CD1c-positive myeloid dendritic cell (primary cell): ENCODE measurements at regions not wholly inside any gene's neighbourhood (a gene's known extent, or its start where the extent isn't known, plus 50 kb on each side); places are given as distances from the start of the nearest gene placed in this dataset.
A peak's percentile ranks its signal among the peaks of the same experiment; 100 is the strongest.

ENCODE experiments used
- DNase-seq: peaks from one replicate; pipeline ENCODE4 v3.0.0-alpha.2; 2016; ENCODE audit errors: extremely low spot score

DNA sequence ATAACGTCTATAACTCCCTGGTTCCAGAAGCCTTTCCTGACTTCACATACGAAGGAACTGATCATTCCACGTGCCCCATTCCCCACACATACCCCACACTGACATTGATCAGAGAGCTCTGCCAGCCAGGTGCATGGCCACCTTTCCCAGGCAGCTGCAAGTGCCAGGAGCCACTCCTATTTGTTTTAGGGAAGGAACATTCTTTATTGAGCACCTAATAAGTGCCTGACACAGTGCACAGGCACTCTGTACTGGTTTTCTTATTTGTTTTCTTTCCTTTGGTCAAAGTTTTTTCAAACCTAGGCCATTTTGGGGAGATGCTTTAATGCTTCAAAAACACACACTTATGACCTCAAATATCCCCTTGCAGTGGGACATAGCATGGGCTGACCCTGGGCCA, 50.0 kb downstream of the PITPNM2 start:
- DNase-seq = no peak

DNA sequence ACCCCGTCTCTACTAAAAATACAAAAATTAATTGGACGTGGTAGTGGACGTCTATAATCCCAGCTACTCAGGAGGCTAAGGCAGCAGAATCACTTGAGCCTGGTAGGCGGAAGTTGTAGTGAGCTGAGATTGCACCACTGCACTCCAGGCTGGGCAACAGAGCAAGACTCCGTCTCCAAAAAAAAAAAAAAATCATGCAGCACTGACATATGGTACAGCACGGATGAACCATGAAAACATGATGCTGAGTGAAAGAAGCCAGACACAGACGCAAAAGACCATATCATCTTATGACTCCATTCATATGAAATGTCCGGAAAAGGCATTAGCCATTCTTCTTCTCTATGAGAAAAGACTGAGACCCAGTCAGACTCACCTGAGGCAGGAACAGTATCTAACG, 50.4 kb downstream of the PITPNM2 start:
- DNase-seq = no peak

DNA sequence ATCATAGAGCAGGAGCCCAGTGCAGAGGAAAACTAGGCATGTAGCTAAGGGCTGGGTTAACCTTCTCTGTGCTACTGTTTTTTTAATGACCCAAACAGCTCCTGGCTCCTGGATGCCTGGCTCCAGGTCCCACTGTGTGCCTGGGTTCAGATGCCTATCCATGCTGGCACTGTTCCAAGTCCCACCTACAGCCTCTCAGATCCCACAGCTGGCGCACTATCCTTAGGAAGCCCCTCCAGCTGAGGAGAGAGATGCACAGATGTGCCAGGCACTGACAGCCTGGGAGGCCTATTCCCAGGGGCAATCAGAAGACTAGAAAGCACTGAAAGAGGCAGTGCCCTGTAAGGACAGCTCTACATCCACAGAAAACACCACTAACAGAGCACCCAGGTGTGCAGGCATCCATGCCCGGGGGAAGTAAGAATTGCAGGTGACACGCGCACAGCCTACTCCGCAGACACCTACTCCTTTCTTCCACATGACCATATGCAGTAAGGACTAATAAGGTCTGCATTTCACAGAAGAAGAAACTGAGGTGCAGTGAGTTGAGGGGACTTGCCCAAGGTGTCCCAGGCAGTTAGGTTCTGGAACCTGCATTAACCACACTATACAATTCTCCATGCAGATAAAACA, 51.2 kb downstream of the PITPNM2 start:
- DNase-seq = no peak

DNA sequence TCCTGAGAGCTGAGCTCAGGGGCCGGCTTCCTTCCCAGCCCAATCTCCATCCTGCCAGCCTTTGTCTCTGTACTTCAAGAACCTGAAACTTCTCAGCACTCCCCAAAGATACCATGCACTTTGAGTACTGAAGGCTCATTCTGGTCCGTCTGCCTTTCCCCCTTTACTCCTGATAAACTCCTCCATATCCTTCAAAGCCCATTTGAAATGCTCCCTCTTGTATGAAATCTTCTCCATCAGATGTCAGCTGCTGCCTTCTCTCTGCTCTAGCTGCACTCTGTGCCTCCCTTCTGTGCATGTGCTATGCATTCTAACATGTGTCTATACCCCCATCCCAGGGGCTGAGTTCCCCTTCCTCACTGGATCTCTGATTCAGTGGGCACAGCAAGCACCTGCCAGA, 52.1 kb downstream of the PITPNM2 start:
- DNase-seq = no peak

DNA sequence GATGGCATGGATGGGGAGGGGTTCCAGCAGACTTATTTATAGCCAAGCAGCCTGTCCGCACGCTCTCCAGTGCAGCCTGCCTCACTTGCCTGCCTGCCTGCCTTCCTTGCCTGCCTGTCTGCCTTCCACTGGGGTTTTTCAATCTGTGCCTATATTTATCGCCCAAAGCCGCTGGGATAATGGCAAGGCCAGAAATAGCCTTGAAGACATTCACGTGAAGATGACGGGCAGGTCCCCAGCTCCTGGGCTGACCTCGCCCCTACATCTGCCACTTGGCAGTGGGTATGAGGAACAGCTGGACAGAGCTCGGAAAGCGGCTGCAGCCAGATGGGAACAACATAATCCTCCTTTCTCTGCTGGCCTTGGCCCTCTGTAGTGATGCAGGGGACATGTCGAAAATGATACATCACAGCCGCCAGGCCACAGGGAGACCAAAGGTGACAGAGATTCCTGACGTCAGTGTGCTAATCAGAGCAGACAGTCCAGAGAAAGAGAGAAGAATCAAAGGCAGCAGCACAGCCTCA, 53.3 kb downstream of the PITPNM2 start:
- DNase-seq = no peak

DNA sequence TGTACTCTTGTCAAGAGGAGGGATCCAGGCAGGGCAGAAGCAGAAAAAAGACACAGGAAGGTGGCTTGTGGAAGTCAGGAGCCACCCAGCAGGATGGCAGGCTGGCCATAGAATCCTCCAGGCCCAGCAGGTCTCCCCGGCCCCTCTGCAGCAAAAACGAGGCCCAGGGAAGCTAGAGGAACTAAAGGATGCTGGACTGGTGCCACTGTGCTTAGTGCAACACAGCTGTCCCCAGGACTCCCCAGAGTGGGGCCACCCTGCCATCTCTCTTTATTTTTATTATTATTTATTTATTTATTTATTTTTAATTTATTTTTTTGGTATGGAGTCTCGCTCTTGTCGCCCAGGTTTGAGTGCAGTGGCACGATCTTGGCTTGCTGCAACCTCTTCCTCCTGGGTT, 54.1 kb downstream of the PITPNM2 start:
- DNase-seq = no peak

DNA sequence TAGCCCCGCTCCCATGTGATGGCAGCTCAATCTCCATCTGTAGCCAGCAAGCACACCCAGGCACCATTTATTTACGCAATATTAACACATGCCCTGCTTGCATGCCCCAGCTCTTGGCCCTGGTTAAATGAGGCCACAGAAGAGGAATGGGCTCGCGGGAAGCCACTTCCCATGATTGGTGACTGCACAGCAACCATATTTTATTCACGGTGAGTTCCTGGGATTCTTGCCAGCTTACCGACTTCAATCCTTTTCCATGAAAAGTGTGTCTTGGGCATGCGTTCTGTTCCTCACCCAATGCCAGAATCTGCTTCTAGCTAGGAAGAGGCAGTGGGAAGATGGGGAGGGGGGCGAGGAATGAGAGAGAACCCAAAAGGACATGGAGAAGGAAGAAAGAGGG, 54.7 kb downstream of the PITPNM2 start:
- no peak for DNase-seq

DNA sequence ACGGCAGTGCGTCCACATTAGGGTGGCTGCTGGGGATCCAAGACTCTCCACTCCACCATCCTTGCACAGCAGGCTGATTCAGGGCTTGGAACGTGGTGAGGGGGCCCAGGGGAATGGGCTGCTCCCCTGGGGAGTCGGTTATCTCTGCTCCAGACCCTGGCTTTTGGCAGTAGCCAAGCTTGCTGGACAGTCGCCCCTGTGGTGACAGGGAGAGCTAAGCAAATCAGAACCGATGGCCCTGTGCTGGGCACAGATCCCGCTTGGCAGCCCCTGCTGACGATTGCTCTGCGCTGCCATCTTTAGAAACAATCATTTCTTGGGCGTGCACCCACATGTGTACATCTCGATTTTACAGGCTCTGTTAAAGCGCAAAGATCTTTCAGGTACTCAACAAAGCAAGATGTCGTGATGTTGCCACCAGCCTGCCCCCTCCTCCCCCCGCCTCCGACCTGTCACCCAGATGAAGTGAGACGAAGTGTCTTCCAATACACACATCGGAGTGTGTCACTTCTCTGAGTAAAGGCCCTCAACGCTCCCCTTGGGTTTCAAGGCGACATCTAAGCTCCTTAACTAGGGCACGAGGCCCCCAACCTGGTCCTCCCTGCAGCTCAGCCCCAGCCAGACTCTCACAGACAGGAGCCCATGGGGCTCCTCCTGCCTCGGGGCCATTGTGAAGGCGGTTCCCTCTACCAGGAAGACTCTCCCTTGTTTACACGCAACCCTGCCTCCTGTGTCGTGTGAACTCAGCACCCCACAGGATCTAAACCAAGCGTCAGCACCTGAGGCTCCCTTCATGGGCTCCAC, 55.6 kb downstream of the PITPNM2 start:
- DNase-seq = no peak

DNA sequence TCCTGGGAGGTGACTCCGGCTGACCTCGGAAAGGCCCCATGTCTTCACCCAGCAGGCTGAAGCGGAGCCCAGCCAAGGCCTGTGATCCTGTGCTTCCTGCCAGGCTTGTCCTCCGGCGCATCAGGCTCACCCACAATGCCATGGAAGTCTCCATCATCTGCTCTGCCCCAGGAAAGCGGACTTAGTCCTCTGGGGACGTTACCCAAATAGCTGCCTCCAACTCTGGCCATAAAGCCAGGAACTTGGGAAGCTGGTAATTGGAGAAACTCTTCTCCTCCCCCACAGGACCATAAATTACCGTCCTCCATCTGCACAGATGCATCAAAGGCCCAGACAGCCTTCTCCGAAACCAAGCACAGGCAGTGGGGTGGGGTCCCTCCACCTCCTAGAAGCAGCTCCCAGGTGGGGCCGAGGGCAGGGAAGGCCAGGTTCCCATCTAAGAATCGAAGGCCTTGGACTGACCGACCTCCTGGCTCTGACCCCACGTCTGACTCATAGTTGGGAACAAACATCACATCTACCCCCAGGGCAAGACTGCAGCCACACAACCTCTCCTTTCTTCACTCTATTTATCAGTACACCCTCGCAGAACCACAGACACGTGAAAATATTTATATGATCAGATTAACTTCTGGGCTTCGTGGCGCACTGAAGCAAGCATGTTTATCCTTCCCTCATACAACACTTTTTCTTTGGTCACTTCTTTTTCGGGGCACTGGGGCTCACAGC, 56.4 kb downstream of the PITPNM2 start:
- no peak for DNase-seq

DNA sequence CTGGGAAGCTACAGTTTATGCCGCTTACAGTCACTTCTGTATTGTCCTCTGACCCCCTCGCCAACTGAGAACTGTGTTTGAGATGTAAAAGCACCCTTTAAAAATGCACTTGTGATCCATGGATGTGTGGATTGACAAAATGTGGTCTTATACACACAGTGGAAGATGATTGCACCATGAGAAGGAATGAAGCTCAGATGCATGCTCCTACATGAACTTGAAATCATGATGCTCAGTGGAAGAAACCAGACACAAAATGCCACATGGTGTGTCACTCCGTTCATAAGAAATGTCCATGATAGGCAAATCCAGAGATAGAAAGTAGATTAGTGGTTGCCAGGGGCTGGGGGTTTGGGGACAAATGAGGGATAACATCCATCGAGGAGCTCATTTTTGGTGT, 58.0 kb downstream of the PITPNM2 start:
- no peak for DNase-seq

DNA sequence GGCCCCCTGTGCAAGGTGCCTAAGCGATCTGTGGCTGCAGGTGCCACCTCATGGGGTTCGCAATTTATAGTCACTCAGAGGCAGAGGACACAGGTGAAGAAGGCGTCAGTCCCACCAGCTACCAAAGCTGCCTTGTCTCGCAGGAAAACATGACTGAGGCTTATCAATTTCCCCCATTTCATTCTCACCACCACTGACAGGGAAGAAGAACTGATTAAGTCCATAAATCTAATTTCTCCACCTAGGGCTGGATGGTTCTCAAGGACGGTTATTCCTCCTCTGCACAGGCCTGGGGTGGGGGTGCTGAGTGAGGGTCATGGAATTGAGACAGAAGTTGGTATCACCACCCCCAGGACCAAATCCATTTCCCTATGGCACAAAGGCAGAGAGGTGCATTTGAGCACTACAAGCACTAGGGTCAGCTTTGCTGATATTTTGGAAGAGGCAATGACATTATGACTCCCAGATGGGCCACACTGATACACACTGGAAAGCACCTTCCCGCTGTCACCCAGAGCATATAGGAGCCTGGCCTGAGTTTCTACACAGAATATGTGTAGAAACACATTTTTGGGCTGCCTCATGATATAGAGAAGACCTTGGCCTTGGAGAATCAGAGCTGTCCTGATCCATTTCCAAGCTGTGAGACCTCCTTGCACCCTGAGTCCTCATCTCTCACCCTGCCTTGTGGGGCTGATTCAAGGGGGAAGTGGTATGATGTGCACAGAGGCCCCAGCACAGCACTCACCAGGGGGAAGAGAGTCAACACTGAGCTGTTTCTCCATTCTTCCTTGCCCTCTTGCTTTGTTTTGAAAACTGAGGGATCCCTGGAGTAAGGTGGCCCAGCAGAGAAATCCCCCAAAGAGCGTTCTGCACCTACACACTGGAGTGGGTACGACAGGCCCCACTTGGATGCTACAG, 59.4 kb downstream of the PITPNM2 start:
- DNase-seq = no peak

DNA sequence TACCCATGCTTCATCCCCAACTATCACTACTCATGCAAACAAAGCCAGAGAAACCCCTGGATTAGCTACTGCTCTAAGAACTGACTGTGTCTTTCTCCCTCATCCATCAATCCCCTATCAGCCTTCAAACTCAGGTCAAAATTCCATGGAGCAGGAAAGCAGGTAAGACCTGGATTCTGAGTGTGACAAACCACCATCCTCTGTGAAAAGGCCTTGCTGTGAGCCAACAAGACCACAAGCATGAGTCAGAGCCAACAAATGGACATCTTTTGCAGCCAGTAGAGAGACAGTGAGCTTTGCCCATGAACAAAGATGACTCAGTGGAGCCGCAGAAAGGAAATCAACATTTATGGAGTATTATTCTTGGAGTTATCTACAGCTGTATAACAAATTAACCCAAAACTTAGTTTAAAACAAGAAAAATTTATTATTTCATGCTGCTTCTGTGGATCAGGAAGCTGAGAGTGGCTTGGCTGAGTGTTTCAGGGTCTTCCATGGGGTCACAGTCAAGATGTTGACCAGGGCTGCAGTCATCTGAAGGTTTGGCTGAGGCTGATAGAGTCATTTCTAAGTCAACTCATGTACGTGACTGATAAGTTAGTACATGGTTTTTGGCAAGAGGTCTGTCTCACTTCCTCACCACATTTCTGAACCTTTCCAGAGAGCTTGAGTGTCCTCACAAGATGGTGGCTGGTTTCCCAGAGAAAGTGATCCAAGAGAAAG, 61.1 kb downstream of the PITPNM2 start:
- peak; percentile 22 for DNase-seq

DNA sequence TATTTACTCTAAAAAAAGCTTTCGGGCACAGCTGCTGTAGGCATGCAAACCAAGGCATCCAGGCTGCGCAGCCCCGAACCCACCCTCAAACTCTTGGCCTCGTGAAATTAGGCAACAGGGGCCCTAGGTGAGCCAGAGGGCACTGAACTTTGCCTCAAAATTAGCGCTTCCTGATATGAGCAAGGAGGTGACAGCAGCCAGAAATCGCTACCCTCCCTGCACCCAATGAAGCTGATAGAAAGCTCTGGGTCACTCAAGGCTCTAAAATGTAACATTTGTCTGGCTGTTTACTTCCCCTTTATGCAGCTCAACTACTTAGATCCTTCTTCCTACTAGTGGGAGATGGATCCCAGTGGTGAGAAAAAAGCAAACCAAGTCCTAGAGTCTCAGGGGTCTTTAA, 61.8 kb downstream of the PITPNM2 start:
- DNase-seq = peak; percentile 60

DNA sequence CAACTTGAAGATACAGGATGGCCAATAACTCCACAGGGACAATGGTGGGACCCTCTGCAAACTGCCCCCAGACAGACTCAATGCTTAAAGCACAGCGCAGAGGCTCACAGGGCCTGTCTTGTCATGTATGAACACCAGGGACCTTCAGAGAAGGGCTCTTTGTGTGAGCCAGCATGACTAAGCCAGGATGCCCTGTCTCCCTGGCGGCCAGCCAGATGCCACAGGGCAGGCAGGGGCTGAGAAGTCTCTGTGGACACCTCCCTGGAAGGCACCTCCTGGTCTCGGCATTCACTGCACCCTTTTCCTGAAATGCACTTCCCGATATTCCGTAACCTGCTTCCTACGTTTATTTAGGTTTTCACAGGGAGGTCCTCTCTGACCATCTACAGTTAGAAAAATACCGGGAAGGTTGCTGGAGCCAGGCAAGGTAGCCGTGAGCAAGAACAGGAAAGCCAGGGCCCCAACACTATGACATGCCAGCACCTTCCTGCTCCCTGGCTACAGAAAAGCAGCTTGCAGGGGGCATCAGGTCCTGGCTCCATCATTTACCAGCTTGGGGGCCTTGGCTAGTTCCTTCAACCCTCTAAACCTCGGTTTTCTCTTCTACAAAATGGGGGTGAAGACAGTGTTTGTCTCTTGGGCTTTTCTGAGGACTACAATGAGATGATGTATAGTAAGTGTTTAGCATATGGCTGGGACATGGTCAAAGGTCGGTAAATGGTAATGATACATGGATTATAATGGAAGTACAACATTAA, 65.0 kb downstream of the PITPNM2 start:
- peak; percentile 10 for DNase-seq

DNA sequence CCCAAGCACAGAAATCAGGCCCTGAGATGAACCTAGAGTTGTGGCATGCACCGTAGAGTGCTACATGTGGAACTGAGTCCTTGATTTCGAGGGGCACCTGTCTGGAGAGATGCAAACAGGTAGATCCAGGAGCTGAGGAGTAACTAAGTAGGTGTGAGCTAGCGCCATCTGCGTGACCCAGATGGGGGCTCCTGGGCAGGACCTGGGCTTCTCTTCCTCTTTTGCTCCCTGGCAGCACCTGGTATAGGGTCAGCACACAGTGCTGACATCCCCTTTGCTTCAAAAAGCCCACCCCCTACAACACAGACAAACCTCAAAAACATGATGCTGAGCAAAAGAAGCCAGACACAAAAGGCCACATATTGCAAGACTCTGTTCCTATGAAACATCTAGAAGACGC, 65.8 kb downstream of the PITPNM2 start:
- DNase-seq = no peak

DNA sequence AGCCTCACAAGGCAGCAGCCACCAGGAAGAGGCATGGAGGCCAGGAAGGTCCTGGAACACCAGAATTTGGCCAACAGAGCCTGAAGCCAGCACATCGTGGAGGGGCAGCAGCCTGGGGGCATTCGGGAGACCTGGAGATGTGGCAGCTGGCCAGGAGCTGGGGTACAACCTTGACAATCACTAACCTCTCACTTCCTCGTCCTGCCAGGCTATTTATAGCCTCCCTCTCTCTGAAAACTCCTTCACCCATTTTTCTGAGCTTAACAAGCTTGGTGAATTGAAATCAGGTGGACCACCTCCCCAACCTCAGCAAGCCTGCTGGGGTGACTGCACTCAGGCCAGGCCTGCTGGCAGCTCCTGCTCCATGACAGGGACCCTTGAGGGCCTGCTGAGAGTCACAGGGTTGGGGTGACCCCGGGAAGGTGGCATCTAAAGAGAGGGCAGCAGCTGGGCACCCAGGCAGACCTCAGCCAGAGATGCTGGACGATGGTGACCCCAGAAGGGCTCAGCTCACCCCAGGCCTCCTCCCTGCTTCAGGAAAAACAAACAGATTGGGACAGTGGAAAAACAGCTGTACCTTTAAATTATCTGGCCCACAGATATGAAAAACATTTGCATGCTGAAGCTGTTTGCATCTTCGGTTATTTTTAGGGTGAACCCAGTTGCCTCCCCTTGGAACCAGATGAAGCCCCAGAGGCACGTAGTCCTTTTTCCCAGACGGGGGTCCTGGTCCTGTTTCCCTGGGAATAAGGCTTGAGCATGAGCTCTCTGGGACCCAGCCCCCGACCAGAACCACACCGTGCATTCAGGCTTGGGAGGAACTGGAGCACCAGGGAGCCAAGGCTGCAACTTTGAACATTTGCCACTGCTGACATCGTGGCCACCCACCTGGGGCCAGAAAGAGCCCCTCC, 67.0 kb downstream of the PITPNM2 start:
- no peak for DNase-seq

DNA sequence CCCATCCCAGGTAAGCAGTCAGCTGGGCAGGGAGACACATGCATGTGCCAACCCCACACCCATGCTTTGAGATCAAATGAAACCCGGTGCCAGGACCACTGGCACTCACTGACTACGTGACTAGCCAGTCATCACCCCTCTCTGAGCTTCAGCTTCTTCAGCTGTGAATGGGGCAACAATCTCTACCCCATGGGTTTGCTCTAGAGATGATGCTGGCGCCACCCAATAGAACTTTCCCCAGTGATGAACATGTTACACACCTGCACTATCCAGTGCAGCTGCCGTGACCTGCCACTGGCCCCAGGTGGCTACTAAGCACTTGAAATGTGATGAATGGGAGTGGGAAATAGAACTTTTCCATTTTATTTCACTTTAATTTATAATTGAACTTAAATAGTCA, 70.3 kb downstream of the PITPNM2 start:
- no peak for DNase-seq

DNA sequence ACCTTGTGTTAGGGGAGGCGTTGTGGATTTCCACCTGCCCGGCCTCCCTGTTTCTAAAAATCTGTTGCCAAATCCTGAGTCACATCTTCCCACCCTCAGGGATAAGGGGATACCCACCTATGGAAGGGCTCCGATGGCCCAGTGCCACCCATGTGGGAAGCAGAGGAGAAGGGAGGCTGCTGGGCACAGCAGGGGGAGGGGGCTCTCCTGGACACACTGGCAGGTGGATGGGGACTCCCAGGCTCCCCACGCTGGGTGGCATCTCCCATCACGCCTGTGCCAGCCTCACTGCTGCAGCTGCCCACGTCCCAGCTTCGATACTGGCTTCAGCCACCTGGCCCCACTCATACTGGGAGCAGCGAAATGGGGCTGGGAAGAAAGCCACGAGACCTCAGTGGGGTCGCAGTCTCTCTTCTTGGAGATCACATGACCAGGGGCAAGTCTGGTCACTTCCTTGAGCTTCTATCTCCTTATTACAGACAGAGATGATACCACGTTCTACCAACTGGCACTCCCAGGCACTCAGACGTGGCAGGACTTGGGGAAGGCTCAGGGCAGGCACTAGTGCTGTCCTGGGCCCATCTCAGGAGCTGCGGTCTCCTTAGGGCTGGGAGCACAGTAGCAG, 72.2 kb downstream of the PITPNM2 start:
- DNase-seq = no peak

DNA sequence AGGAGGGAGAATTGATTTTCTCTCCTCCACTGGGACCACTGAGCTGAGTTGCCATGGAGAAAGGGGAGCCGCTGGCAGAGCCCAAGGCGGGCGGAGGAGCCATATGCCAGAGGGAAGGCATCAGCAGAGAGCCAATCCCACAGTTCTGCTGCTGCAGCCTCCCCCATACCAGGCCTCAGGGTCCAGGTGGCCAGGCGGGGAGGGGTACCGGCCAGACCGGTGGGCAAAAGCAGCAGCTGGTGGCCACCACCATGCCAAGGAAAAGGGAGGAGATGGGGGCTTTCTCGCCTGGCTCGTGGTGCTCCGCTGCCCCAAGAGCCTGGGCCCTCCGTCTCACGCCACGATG, 72.8 kb downstream of the PITPNM2 start:
- no peak for DNase-seq
